ENCODE measurements at regions not wholly inside any gene's neighbourhood (a gene's known extent, or its start where the extent isn't known, plus 50 kb on each side); places are given as distances from the start of the nearest gene placed in this dataset.

DNA sequence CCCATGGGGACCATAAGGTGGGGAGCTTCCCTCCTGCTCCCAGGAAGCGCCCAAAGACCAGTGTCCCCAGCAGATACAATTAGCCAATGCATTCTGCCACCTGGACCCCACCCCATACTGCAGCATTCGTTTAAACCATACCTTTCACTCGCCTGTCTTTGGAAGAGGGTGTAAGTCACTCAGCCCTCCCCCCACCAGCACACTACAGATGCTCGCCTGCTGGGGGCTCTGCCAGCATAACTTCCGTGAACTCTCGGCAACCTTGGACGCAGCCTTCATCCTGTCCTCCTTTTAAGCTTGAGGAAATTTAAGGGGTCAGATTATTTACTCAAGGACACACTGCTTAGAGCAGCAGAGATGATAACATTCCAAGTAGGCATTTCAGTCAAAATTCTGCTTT lies 94.4 kb upstream of the NAA20 start:
- TF ChIP-seq, protein P1, sequence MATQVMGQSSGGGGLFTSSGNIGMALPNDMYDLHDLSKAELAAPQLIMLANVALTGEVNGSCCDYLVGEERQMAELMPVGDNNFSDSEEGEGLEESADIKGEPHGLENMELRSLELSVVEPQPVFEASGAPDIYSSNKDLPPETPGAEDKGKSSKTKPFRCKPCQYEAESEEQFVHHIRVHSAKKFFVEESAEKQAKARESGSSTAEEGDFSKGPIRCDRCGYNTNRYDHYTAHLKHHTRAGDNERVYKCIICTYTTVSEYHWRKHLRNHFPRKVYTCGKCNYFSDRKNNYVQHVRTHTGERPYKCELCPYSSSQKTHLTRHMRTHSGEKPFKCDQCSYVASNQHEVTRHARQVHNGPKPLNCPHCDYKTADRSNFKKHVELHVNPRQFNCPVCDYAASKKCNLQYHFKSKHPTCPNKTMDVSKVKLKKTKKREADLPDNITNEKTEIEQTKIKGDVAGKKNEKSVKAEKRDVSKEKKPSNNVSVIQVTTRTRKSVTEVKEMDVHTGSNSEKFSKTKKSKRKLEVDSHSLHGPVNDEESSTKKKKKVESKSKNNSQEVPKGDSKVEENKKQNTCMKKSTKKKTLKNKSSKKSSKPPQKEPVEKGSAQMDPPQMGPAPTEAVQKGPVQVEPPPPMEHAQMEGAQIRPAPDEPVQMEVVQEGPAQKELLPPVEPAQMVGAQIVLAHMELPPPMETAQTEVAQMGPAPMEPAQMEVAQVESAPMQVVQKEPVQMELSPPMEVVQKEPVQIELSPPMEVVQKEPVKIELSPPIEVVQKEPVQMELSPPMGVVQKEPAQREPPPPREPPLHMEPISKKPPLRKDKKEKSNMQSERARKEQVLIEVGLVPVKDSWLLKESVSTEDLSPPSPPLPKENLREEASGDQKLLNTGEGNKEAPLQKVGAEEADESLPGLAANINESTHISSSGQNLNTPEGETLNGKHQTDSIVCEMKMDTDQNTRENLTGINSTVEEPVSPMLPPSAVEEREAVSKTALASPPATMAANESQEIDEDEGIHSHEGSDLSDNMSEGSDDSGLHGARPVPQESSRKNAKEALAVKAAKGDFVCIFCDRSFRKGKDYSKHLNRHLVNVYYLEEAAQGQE (IDR thresholded peaks at IDR 0.05; ENCODE audit: insufficient read depth in 1 of 2, low read depth in 2 of 2, low read length in 2 of 2): no peak
- no peak for TF ChIP-seq POLR2AphosphoS5 (IDR thresholded peaks at IDR 0.05; ENCODE audit: low read depth, low read length)
- TF ChIP-seq SIN3A (IDR thresholded peaks at IDR 0.05; ENCODE audit: borderline replicate concordance, insufficient read depth, low read length): no peak

Measured in PFSK-1 (cell line).